WERI-Rb-1 (cell line): ENCODE measurements at regions not wholly inside any gene's neighbourhood (a gene's known extent, or its start where the extent isn't known, plus 50 kb on each side); places are given as distances from the start of the nearest gene placed in this dataset.

Experiments
- DNase-seq: peaks from one replicate; pipeline ENCODE4 v3.0.0-alpha.2; 2020
- H3K27ac ChIP-seq: fragments of 250-450 bp; sonication (Bioruptor Pico); 2 replicates; pipeline ENCODE4 v1.5.1; 2020; ENCODE audit warnings: mild to moderate bottlenecking, moderate library complexity
- H3K27me3 ChIP-seq: fragments of 250-450 bp; sonication (Bioruptor Pico); 2 replicates; pipeline ENCODE4 v1.5.1; 2021; ENCODE audit warnings: mild to moderate bottlenecking, low read depth, moderate library complexity; ENCODE audit not compliant: insufficient read depth, severe bottlenecking
- H3K36me3 ChIP-seq: fragments of 250-450 bp; sonication (Bioruptor Pico); 2 replicates; pipeline ENCODE4 v1.5.1; 2020; ENCODE audit warnings: mild to moderate bottlenecking, moderate library complexity
- H3K4me3 ChIP-seq: 2 replicates; pipeline ENCODE4 v1.5.1; 2011; ENCODE audit warnings: low read depth, mild to moderate bottlenecking, control low read depth, low read length
- H3K9me3 ChIP-seq: fragments of 250-450 bp; sonication (Bioruptor Pico); 2 replicates; pipeline ENCODE4 v1.5.1; 2021; ENCODE audit warnings: mild to moderate bottlenecking, moderate library complexity; ENCODE audit not compliant: severe bottlenecking
- CTCF ChIP-seq: IDR thresholded peaks from 2 replicates; pipeline ENCODE4 v1.5.1; 2011; ENCODE audit warnings: low read depth, mild to moderate bottlenecking, control low read depth, inconsistent platforms, low read length

GRCh38 chr13:48783181-48783630 lies 129.5 kb downstream of the CYSLTR2 start:
- no peak for TF ChIP-seq CTCF
- DNase-seq, result no peak
- no peaks in the 10 kb centered on the region for H3K9me3 ChIP-seq
- H3K27me3 ChIP-seq, result no peaks in the 10 kb centered on the region
- H3K36me3 ChIP-seq, result no peaks in the 10 kb centered on the region
- H3K4me3 ChIP-seq, result no peak overlapping the region
- no peak overlapping the region for H3K27ac ChIP-seq

GRCh38 chr13:48783695-48784230 lies 130.0 kb downstream of the CYSLTR2 start:
- Histone ChIP-seq H3K27ac (no peak overlapping the region), H3K4me3 (no peak overlapping the region), H3K9me3 (no peaks in the 10 kb centered on the region), H3K36me3 (no peaks in the 10 kb centered on the region), H3K27me3 (no peaks in the 10 kb centered on the region)
- no peak for DNase-seq
- no peak for TF ChIP-seq CTCF

GRCh38 chr13:48784916-48785548 lies 131.3 kb downstream of the CYSLTR2 start:
- no peaks in the 10 kb centered on the region for H3K27me3 ChIP-seq
- DNase-seq, result no peak

GRCh38 chr13:48790199-48790598 lies 136.5 kb downstream of the CYSLTR2 start:
- no peak for TF ChIP-seq CTCF
- DNase-seq, result no peak
- H3K9me3 ChIP-seq, result no peaks in the 10 kb centered on the region
- H3K27me3 ChIP-seq, result no peaks in the 10 kb centered on the region
- H3K4me3 ChIP-seq, result no peak overlapping the region
- H3K27ac ChIP-seq, result no peak overlapping the region
- H3K36me3 ChIP-seq, result no peaks in the 10 kb centered on the region

More at GRCh38 chr13:48784916-48785548, 131.3 kb downstream of the CYSLTR2 start:
- H3K9me3 ChIP-seq, result no peaks in the 10 kb centered on the region
- H3K27ac ChIP-seq, result no peak overlapping the region
- TF ChIP-seq CTCF, result no peak
- no peak overlapping the region for H3K4me3 ChIP-seq
- no peaks in the 10 kb centered on the region for H3K36me3 ChIP-seq

GRCh38 chr13:48790966-48791365 lies 137.2 kb downstream of the CYSLTR2 start:
- no peak for TF ChIP-seq CTCF
- H3K27ac ChIP-seq, result no peak overlapping the region
- DNase-seq, result no peak

GRCh38 chr13:48797127-48797526 lies 143.4 kb downstream of the CYSLTR2 start:
- Histone ChIP-seq H3K27ac (no peak overlapping the region), H3K9me3 (no peaks in the 10 kb centered on the region), H3K27me3 (no peaks in the 10 kb centered on the region), H3K36me3 (no peaks in the 10 kb centered on the region), H3K4me3 (no peak overlapping the region)
- DNase-seq, result no peak
- TF ChIP-seq CTCF, result no peak

More at GRCh38 chr13:48790966-48791365, 137.2 kb downstream of the CYSLTR2 start:
- no peaks in the 10 kb centered on the region for H3K9me3 ChIP-seq
- H3K36me3 ChIP-seq, result no peaks in the 10 kb centered on the region
- no peak overlapping the region for H3K4me3 ChIP-seq
- H3K27me3 ChIP-seq, result no peaks in the 10 kb centered on the region
